ENCODE measurements at regions not wholly inside any gene's neighbourhood (a gene's known extent, or its start where the extent isn't known, plus 50 kb on each side); places are given as distances from the start of the nearest gene placed in this dataset.
"Not testable (repeated sequence)": the region's sequence is repeated elsewhere in the genome, so short reads cannot be mapped to it uniquely, and the experiment has no call there.

DNA sequence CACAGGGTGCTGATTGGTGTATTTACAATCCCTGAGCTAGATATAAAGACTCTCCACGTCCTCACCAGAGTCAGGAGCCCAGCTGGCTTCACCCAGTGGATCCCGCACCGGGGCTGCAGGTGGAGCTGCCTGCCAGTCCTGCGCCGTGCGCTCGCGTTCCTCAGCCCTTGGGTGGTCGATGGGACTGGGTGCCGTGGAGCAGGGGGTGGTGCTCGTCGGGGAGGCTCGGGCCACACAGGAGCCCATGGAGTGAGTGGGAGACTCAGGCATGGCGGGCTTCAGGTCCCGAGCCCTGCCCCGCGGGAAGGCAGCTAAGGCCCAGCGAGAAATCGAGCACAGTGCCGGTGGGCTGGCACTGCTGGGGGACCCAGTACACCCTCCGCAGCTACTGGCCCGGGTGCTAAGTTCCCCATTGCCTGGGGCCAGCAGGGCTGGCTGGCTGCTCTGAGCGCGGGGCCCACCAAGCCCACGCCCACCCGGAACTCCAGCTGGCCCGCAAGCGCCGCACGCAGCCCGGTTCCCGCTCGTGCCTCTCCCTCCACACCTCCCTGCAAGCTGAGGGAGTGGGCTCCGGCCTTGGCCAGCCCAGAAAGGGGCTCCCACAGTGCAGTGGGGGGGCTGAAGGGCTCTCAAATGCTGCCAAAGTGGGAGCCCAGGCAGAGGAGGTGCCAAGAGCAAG lies 66.2 kb downstream of the MAP10 start:
- not testable (repeated sequence) for TF ChIP-seq EZH2 (IDR thresholded peaks at IDR 0.05; ENCODE audit: borderline replicate concordance, low read length)
- TF ChIP-seq, protein P1, sequence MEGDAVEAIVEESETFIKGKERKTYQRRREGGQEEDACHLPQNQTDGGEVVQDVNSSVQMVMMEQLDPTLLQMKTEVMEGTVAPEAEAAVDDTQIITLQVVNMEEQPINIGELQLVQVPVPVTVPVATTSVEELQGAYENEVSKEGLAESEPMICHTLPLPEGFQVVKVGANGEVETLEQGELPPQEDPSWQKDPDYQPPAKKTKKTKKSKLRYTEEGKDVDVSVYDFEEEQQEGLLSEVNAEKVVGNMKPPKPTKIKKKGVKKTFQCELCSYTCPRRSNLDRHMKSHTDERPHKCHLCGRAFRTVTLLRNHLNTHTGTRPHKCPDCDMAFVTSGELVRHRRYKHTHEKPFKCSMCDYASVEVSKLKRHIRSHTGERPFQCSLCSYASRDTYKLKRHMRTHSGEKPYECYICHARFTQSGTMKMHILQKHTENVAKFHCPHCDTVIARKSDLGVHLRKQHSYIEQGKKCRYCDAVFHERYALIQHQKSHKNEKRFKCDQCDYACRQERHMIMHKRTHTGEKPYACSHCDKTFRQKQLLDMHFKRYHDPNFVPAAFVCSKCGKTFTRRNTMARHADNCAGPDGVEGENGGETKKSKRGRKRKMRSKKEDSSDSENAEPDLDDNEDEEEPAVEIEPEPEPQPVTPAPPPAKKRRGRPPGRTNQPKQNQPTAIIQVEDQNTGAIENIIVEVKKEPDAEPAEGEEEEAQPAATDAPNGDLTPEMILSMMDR (conservative IDR thresholded peaks at IDR 0.05 in 1 of 2, IDR thresholded peaks at IDR 0.05 in 1 of 2; ENCODE audit: extremely low read depth in 1 of 2, insufficient read depth in 1 of 2, low read depth in 1 of 2, low read length in 2 of 2), result not testable (repeated sequence)

Measured in mammary epithelial cell (primary cell).